HG02870 (cell line): ENCODE measurements at regions not wholly inside any gene's neighbourhood (a gene's known extent, or its start where the extent isn't known, plus 50 kb on each side); places are given as distances from the start of the nearest gene placed in this dataset.
"Not testable (repeated sequence)": the region's sequence is repeated elsewhere in the genome, so short reads cannot be mapped to it uniquely, and the experiment has no call there.

ENCODE experiments used
- ATAC-seq: cut with Tn5 transposase; IDR thresholded peaks from one replicate; pipeline ENCODE4 v1.9.1; 2021; ENCODE audit warnings: mild to moderate bottlenecking, moderate library complexity; ENCODE audit not compliant: unreplicated experiment

DNA sequence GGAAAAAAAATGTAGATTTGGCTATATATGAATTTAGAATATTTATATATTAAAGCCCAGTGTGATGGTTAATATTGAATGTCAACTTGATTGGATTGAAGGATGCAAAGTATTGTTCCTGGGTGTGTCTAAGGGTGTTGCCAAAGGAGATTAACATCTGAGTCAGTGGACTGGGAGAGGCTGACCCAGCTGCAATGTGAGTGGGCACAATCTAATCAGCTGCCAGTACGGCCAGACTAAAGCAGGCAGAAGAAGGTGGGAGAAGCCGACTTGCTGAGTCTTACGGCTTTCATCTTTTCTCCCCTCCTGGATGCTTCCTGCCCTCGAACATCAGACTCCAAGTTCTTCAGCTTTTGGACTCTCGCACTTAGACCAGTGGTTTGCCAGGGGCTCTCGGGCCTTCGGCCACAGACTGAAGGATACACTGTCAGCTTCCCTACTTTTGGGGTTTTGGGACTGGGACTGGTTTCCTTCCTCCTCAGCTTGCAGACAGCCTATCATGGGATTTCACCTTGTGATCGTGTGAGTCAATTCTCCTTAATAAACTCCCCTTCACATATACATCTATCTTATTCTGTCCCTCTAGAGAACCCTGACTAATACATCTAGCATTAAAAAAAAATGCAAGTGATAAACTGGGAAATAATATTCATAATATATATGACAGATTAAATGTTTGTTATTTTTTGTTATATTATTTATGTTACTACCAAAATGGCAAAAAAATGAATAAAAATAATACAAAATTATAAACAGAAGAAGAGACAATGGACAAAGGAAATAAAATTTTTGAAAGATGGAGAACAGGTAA, 122.4 kb downstream of the DLEU7 start:
- no peak for ATAC-seq

DNA sequence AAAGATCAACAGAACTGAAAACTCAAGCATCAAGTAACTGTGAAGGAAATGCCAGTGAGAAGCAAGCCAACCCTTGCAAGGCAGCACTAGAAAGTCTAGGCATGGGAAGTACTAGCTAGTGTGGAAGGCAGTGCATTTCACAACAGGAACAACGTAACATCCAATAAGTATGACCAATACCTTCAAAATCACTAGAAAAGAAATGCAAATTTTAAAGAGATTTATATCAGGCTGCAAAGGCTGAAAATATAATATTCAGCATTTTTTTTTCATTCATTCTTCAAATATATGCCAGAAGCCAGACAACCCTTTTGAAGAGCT, 121.9 kb downstream of the DLEU7 start:
- ATAC-seq, result no peak

DNA sequence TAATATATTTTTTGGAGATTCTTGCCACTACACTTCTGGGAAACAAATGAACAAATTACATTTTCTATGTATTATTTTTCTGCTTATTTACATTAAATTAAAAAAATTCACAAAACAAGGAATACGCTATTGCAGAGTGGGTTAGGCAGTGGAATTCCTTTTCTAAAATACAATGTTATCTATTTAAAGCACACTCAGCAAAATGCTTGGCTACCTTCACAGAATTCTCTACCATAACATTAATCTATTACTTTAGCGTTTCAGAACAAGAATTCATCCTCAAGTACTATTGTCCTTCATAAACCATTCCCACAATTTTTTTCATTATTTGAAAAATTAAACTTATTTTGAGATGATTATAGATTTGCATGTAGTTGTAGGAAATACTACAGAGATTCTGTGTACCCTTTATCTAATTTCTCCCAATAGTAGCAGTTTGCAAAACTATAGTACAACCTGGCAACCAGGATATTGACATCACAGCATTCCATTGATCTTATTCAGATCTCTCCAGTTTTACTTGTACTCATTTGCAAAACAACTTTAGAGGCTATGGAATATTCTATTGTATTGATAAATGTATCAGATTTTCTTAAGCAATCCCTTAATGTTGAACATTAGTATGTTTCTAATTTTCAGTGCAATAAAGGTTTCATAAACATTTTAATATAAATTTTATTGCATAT, 120.9 kb downstream of the DLEU7 start:
- no peak for ATAC-seq

DNA sequence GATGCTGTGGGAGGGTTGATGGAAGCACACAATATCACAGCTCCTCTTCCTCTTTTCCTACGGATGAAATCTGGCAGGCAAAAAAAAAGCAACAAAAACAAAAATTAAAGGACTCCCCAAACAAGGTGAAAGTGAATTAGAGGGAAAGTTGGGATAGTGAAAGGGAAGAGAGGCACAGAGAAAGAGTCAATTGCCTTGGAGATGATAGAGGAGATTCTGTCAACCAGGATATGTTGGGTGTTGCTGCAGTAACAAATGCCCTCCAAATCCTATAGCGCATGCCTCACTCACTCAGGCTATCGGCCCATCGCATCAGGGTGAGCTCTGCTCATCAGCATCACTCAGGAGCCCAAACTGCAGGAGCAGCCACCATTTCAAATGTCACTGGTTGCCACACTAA, 119.1 kb downstream of the DLEU7 start:
- ATAC-seq, result no peak

DNA sequence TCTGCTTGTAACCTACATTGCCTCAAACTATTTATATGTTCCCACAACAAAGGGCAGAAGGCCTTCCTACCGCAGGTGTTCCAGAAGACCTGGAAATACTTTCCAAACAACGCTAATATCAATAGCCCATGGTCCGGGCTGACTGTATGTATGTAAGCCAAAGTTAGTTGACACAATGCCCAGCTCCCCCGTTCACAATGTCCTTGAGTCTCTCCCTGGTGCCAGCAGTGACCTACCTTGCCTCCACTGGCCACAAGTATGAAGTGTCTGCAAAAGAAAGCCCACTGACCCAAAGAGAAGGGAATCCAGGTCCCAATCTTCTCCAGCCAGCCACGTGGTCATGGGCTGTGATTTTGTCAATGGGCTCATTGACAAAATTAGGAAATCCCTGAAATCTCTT, 118.6 kb downstream of the DLEU7 start:
- no peak for ATAC-seq

DNA sequence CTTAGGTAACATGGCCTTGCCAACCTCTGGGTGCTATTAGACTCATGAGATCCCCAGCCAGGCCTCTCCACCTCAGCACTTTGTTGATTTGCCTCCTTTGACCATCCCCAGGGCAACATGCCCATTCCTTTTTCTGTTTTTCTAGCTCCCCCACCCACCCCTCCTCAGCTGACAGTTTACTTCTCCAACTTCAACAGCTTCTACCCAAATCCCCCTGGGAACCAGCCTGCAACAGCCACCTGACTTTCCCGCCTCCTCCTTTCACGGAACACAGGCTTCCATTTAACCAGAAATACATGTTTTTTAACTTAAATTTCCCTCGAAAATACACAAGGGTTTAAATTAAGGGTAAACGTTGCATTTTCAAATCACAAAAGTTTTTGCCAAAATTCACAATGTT, 117.3 kb downstream of the DLEU7 start:
- no peak for ATAC-seq

DNA sequence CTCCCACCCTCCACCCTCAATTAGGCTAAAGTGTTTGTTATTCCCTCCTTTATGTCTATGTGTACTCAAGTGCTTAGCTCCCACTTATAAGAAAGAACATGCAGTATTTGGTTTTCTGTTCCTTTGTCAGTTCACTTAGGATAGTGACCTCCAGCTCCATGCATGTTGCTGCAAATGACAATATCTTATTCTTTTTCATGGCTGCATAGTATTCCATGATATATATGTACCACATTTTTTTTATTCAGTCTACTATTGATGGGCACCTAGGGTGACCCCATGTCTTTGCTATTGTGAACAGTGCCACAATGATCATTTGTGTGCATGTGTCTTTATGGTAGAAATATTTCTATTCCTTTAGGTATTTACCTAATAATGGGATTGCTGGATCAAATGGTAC, 114.3 kb downstream of the DLEU7 start:
- ATAC-seq, result no peak

DNA sequence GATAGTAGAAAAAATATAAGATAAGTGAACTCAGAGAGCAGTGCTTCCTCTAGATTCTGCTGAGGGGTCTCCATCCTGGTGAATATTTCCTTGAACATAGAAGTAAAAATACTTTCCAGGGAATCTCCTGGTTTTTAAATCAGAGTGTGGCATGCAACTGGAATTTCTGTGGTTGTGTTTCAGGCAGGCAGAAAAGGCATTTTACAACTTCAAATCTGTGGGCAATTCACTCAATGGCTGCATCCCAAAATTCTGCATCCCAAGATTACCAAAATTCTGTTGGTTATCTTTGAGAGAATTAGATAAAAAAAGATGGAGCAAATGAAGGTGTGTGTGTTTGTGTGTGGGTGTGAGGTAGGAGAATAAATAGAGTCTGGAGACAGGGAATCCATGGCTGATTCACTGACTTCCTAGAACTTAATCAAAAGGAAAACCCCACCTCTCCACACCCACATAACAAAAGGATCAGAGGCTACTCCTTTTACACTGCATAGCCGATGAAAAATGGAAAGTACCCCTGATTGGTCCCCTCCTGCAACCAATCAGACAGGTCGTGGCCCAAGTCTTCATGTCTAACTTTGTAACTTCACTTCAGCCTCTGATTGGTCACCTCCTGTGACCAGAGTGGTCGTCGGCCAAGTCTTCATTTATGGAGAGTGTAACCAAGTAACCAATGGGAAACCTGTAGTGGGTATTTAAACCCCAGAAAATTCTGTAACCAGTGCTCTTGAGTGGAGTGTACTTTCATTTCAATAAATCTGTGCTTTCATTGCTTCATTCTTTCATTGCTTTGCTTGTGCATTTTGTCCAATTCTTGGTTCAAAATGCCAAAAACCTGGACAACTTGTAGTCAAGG, 112.8 kb downstream of the DLEU7 start:
- no peak for ATAC-seq

DNA sequence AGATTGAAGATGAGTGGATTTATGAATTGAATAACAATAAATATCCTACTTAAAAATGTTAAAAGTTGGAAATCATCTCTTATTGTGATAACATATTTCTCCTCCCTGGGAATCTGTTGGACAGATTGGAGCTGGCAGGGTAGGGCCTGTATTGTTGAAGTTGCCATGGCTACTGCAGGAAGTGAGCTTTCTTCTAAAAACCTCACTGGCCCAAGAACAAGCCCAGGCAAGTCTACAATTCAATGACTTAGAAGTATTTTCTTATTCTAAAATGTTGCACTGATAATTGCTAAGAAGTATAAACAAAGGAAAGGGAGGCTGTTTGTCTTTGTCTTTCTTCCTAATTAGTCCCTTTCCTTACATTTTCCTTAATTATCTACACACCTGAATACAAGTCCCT, 112.1 kb downstream of the DLEU7 start:
- no peak for ATAC-seq

DNA sequence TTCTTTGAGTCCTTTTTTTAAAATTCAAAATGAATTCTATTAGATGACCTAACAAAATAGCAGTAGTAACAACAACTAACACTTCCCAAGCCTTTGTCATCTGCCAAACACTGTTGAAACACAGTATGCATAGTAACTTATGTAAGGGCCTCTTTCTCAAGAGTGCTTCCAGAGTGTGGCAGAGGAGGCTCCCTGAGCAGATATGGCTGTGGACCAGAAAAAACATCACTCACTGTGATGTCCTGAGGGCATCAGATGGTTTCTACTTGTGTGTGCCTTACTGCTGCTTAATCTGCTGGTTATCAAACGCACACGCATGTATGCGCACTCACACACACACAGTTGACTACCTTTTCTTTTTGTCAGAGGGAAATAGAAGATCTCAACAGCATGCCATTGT, 110.8 kb downstream of the DLEU7 start:
- no peak for ATAC-seq

DNA sequence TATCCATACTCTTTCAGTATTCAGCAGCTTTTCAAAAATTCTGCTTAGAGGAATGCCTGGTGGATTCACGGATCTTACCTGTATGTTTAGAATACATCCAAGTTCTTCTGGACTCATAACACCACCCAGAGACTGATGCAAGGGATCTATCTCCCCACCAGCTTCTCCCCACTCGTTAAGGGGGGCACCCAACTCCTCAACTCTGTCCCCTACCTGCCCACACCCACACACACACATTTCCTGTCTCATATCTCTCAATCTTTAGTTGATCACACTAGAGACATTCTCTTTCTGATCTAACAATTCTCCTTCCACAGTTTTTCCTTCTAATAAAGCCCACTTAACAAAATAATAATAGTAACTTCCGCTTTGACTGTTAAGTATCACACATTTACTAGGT, 110.1 kb downstream of the DLEU7 start:
- ATAC-seq, result no peak

DNA sequence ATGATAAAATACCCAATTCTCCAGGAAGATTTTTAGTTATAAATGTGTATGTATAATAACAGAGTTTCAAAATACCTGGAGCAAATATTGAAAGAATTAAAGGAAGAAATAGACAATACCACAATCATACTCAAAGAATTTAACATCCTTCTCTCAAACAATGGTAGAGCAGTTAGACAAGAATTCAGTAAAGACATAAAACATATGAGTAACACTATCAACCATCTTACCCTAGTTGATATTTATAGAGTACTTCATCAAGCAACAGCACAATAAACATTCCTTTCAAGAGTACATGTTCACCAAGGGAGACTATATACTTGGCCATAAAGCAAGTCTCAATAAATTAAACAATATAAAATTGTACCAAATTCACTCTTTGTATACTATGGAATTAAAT, 108.4 kb downstream of the DLEU7 start:
- no peak for ATAC-seq

DNA sequence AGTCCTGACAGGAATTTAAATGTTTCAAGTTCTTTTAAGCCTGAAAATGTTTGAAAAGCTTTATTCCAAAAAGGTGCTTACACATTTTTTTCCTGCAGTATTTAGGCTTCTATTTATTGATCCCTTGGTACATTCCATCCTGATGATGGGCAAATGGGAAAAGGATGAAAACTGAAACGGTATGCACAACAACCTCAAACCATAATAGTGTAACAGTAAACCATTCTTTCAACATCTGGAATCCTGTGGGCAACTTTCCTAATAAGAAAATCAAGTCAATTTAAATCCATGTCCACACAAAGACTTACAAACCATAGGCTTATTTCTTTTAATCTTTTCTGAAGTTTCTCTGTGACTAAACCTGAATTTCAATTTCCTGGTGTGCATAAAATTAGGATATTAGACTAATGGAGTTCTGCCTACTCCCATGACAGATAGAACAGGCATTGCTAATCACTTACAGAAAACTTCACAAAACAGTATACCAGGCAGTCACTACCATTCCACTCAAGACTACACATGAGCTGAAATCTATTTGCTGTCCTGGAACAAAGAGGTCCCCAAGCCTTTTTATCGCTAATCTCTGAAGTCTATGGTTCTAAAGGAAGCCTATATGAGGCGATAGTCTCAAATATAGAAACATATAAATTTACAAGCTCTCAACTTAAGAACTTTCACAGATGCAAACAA, 103.3 kb downstream of the DLEU7 start:
- ATAC-seq, result no peak

DNA sequence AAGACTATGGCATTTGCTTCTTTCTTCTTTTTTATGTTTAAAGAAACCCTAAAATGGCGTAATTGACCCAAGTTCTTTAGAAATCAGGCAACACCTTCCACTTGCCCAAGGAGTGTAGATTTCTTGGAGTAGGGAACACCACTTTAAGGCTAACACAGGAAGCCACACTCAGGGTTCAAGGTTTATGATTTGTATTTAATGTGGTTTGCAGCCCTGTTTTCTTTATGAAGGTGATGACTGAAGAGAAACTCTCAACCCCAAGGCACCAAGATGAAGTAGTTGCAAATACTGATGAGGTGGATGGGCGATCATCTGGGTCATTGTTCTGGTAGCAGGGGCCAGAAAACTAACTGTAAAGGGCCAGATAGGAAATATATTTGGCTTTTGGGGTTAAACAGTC, 101.1 kb downstream of the DLEU7 start:
- no peak for ATAC-seq

DNA sequence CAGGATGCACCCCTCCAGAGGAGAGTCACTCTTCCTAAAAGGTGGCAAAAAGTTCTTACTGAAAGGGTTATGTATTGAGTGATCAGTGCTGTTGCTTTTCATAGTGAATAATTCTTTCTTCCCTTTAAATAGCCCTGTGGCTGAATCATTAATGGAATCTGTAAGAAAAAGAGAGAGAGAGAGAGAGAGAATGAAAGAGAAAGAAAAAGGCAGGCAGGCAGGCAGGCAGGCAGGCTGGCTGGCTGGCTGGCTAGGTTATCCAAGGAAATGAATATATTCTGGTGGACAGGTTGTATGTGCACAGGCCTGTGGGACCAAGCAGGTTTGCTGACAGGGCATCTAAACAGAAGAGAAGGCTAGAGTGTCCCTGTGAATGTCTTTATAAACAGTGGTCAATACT, 100.5 kb downstream of the DLEU7 start:
- no peak for ATAC-seq

DNA sequence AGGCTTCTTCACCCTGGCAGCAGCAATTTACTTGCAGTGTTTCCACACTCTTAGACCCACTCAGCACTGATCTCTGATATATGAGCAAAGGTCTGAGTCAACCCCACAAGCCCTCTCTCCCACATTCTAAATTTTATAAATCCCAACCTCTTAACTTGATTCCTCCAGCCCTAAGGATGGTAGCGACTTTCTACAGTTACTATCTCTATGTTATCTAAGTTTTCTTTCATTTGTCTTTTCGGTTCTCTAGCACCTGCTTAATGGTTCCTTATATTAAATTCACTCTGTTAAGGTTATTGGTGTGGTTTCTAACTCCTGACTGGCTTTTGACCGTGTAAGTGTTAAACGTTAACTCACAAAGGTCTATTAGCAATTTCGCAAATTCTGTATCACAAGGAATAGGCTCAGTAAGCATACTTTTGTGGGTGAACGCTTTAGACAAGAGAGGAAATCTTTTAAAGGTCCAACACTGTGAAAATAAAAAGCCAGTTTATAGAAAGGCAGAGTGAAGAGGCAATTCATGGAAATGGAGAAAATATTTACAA, 99.3 kb downstream of the DLEU7 start:
- no peak for ATAC-seq

DNA sequence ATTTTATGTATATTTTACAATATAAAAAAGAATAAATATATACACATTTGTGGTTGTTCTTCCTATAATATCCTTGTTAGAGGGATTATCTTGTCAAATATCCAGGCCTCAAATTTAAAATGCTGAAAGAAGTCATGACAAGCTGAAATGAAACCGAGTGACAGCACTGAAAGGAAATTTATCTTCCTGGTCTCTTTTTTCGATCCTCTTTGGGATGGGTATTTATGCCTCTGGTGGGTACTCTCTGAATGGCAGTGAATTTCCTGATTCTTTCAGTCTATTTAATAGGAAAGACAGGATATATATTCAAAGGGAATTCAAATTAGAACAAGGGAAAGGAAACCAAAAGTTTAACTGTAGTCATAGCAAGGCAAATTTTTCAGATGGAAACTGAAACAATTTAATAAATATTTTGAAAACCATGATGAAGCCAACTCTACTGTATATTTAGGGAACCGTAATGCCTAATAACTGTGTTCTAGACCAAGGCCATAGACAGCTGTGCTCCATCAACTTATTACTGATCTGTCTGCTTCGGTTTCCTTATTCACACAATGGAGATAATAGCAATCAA, 97.9 kb downstream of the DLEU7 start:
- ATAC-seq, result no peak

DNA sequence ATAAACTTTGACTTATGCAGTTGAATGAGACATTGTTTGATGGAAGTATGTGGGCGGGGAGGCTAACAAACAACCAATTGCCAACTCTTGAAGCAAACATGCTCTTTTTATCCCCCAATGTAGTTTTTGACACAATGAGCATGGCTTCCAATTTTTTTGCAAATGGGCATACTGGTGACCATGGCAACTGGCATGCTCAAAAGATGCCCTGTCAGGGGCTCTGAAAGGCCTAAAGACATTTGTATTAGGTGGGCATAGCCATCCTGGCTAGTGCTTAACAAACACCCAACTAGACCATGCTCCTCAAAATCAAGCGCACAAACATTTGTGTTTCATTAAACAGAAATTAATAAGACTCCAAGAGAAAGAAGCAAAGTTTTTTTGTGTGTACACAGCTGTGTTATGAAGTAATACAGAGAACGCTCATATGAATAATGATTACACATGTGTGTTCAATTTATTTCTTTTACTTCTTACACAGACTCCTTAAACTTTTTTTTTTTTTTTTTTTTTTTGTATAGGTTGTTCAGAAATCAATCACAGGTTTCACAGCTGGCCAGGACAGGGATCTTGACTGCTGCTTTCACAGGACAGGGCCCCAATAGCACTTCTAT, 95.6 kb downstream of the DLEU7 start:
- no peak for ATAC-seq

DNA sequence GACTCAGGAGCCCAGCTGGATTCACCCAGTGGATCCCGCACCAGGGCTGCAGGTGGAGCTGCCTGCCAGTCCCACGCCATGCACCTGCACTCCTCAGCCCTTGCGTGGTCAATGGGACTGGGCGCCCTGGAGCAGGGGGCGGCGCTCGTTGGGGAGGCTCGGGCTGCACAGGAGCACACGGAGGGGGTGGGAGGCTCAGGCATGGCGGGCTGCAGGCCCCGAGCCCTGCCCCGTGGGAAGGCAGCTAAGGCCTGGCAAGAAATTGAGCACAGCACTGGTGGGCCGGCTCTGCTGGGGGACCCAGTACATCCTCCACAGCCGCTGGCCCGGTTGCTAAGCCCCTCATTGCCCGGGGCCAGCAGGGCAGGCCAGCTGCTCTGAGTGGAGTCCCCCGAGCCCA, 90.3 kb downstream of the DLEU7 start:
- not testable (repeated sequence) for ATAC-seq
